Rectal smooth muscle tissue (tissue), 1 donor: ENCODE measurements at regions not wholly inside any gene's neighbourhood (a gene's known extent, or its start where the extent isn't known, plus 50 kb on each side); places are given as distances from the start of the nearest gene placed in this dataset.

ENCODE experiments used
- H3K27ac ChIP-seq: one replicate; pipeline ENCODE4 v1.7.0; 2013; ENCODE audit warnings: low read depth, low read length, inconsistent platforms
- H3K27me3 ChIP-seq: one replicate; pipeline ENCODE4 v1.7.0; 2013; ENCODE audit warnings: low read length; ENCODE audit not compliant: control insufficient read depth, insufficient read depth
- H3K36me3 ChIP-seq: one replicate; pipeline ENCODE4 v1.7.0; 2013; ENCODE audit warnings: low read length; ENCODE audit not compliant: control insufficient read depth, insufficient read depth
- H3K4me1 ChIP-seq: one replicate; pipeline ENCODE4 v1.7.0; 2013; ENCODE audit warnings: low read length; ENCODE audit not compliant: control insufficient read depth, insufficient read depth
- H3K4me3 ChIP-seq: one replicate; pipeline ENCODE4 v1.7.0; 2013; ENCODE audit warnings: low read length
- H3K9ac ChIP-seq: one replicate; pipeline ENCODE4 v1.7.0; 2013; ENCODE audit warnings: low read length

DNA sequence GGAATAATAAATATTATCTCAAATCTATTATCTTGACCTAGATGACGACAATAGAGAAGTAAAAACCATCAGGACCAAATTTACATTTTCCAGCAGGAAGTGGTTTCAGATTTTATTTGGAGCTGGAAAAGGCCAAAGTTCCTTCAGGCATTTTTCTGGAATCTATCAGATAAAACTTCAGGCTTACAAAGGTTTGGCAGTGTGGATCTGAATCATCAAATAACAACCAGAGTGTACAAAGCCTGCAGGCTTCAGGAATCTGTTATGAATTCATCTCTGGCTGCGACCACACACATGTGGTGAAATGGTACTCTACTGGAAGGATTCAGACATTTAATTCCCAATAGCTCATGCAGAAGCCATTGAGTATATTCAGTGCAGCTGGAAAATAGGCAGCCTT, 726.4 kb upstream of the GRAMD2B start:
- H3K36me3 ChIP-seq = no peaks in the 10 kb centered on the region
- H3K4me3 ChIP-seq = no peak overlapping the region
- no peak overlapping the region for H3K9ac ChIP-seq
- H3K27ac ChIP-seq = no peak overlapping the region
- no peaks in the 10 kb centered on the region for H3K4me1 ChIP-seq
- H3K27me3 ChIP-seq = no peaks in the 10 kb centered on the region

DNA sequence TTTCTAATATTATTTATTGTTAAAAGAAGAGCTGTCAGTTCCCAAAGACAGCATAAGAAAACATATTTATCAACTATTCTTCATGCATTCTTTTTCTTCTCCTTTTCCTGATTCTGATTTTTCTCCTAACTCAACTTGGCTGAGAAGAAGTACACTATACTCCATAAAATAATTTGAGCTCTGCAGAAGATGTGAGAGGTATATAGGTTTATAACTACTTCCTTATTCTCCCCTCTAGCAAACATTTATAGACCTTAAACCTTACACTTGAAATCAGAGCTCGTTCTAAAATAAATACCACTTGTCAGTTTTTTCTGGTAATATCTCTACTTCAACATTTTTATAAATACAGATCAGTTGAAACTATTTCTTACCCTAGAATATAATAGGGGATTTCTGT, 724.8 kb upstream of the GRAMD2B start:
- Histone ChIP-seq H3K27me3 (no peaks in the 10 kb centered on the region), H3K4me3 (no peak overlapping the region), H3K27ac (no peak overlapping the region)

GRCh38 chr5:125699860-125700259, 723.3 kb upstream of the GRAMD2B start:
- no peak overlapping the region for H3K27ac ChIP-seq
- H3K36me3 ChIP-seq = no peaks in the 10 kb centered on the region
- H3K27me3 ChIP-seq = no peaks in the 10 kb centered on the region
- no peaks in the 10 kb centered on the region for H3K4me1 ChIP-seq
- no peak overlapping the region for H3K9ac ChIP-seq
- no peak overlapping the region for H3K4me3 ChIP-seq

More for the DNA sequence above, 724.8 kb upstream of the GRAMD2B start:
- H3K4me1 ChIP-seq = no peaks in the 10 kb centered on the region
- H3K9ac ChIP-seq = no peak overlapping the region
- no peaks in the 10 kb centered on the region for H3K36me3 ChIP-seq

- Histone ChIP-seq H3K4me1 (no peaks in the 10 kb centered on the region), H3K27me3 (no peaks in the 10 kb centered on the region), H3K4me3 (no peak overlapping the region), H3K9ac (no peak overlapping the region), H3K27ac (no peak overlapping the region), H3K36me3 (no peaks in the 10 kb centered on the region)
Observed at GRCh38 chr5:125700380-125700861, 722.8 kb upstream of the GRAMD2B start.

DNA sequence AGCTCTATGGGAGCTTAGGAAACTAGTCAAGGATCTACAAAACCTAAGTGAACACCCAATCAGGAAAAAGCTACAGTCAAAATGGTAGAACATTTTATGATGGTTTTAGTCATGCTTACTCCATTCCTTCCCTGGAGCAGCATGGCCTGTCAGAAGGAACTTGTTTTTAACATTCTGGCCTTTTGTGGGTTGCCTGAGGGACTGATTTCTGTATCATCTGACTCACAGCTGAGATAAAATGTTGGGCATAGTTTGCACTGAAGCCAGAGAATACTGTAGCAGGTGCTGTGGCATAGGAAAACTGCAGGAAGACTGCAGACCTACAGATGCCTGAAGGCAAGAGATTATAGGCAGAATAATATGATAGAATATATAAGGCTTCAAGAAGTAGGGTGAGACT, 719.6 kb upstream of the GRAMD2B start:
- Histone ChIP-seq H3K9ac (no peak overlapping the region), H3K27ac (no peak overlapping the region), H3K4me3 (no peak overlapping the region), H3K4me1 (no peaks in the 10 kb centered on the region), H3K36me3 (no peaks in the 10 kb centered on the region), H3K27me3 (no peaks in the 10 kb centered on the region)

DNA sequence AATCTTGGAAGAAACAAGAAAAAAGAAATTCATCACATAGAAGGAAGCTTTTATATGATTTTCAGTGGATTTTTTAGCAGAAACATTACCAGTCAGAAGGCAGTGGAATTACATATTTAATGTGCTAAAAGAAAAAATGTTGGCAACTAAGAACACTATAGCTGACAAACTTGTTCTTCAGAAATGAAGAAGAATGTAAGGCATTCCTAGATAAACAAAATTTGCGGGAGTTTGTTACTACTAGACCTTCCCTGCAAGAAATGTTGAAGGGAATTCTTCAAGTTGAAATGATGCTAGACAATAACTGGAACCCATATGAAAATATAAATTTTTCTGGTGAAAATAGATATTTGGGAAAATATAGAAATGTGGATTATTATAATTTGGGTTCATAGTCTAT, 718.3 kb upstream of the GRAMD2B start:
- H3K9ac ChIP-seq = no peak overlapping the region
- H3K4me1 ChIP-seq = no peaks in the 10 kb centered on the region
- H3K27me3 ChIP-seq = no peaks in the 10 kb centered on the region
- no peak overlapping the region for H3K4me3 ChIP-seq
- H3K27ac ChIP-seq = no peak overlapping the region
- no peaks in the 10 kb centered on the region for H3K36me3 ChIP-seq

GRCh38 chr5:125708583-125708982, 714.6 kb upstream of the GRAMD2B start:
- Histone ChIP-seq H3K36me3 (no peaks in the 10 kb centered on the region), H3K4me3 (no peak overlapping the region), H3K4me1 (no peaks in the 10 kb centered on the region), H3K27me3 (no peaks in the 10 kb centered on the region), H3K27ac (no peak overlapping the region), H3K9ac (no peak overlapping the region)

DNA sequence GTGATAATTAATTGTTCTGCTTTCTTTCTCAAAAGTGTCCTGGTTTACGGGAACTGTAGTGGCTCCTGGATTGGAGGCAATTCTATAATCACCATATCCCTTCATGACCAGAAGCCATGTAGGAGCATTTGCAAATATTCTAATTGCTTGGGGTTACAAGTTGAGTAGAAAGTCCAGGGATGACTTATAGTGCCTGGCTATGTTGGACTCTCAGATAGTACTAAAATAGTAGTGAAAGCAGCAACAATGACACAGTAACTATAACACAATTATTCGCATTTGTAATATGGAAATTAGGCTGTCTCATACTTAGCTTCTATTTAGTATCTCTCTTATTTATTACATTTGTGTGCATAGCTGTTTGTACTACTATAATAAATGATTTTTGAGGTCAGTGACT, 712.5 kb upstream of the GRAMD2B start:
- Histone ChIP-seq H3K36me3 (no peaks in the 10 kb centered on the region), H3K9ac (no peak overlapping the region)

DNA sequence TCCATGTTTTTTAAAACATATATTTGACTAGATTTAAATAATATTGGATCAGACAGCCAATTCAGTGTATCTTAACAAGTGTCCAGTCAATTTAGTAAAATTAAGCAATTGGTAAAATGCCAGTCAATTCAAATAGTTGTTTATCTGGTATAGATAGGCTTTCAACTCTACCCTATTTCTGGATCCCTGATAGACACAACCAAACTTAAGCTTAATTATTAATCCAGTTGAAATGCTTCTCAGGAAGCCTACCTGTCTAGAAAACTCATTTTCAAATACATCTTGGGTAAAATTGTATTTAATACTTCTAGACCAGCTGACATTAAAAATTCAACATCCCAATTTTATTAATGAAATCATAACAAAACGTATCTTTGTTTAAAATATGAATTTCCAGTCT, 710.8 kb upstream of the GRAMD2B start:
- Histone ChIP-seq H3K27me3 (no peaks in the 10 kb centered on the region), H3K9ac (no peak overlapping the region), H3K4me1 (no peaks in the 10 kb centered on the region), H3K4me3 (no peak overlapping the region), H3K36me3 (no peaks in the 10 kb centered on the region), H3K27ac (no peak overlapping the region)

More for the DNA sequence above, 712.5 kb upstream of the GRAMD2B start:
- Histone ChIP-seq H3K27me3 (no peaks in the 10 kb centered on the region), H3K27ac (no peak overlapping the region), H3K4me1 (no peaks in the 10 kb centered on the region), H3K4me3 (no peak overlapping the region)

- H3K4me3 ChIP-seq = no peak overlapping the region
- H3K4me1 ChIP-seq = no peaks in the 10 kb centered on the region
- no peaks in the 10 kb centered on the region for H3K27me3 ChIP-seq
- no peak overlapping the region for H3K27ac ChIP-seq
- H3K36me3 ChIP-seq = no peaks in the 10 kb centered on the region
- no peak overlapping the region for H3K9ac ChIP-seq
Observed at GRCh38 chr5:125713109-125713805, 710.0 kb upstream of the GRAMD2B start.

DNA sequence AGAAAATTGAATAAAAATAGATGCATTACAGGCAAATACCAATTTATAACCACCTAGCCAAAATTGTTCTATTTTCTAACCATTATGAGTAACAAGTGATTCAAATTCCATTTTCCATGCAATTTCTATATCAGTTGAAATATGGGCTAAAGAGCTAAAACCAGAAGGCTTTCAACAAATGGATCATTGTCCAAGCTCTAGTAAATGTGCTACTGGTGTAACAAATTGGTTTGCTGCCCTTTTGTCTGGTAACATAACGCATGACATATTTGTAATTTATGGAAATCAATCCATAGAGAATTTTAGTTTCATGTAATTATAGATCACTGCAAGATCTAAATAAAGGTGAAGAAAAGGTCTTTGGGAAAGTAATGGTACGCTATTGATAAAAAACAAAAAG, 708.0 kb upstream of the GRAMD2B start:
- Histone ChIP-seq H3K36me3 (no peaks in the 10 kb centered on the region), H3K27ac (no peak overlapping the region), H3K27me3 (no peaks in the 10 kb centered on the region), H3K4me1 (no peaks in the 10 kb centered on the region), H3K4me3 (no peak overlapping the region), H3K9ac (no peak overlapping the region)

GRCh38 chr5:125717209-125717608, 706.0 kb upstream of the GRAMD2B start:
- Histone ChIP-seq H3K4me3 (no peak overlapping the region), H3K27me3 (no peaks in the 10 kb centered on the region), H3K27ac (no peak overlapping the region), H3K36me3 (no peaks in the 10 kb centered on the region), H3K9ac (no peak overlapping the region), H3K4me1 (no peaks in the 10 kb centered on the region)

DNA sequence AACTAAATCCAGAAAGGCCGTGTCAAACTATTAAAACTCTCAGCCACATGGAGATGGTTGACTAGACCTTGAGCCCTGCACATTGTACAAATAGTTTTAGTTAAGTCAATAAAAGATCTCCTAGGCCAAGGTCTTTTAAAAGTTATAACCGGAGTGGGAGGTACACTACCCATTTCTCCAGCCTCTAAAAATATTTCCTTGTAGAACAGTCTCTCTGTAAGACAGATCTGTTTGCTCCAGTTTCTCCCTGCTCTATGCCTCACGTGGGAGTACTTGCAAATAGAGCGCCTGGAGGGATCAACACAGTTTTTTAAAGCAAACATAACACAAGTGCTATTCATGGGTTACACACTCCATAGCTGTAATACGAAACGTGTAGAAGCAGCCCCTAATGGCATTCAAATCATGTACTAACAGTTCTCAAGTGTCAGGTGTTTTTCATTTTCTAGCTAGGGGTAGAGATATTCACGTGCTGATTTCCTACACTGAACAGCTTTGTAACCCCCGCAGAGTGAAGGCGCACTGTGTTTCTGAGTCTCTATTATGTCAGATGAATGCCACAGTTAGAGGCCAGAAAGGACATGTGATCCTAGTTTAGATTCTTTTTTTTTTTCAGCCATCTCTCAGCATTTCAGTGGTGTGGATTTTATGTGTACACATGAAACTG, 703.4 kb upstream of the GRAMD2B start:
- no peaks in the 10 kb centered on the region for H3K36me3 ChIP-seq
- no peak overlapping the region for H3K27ac ChIP-seq
- no peaks in the 10 kb centered on the region for H3K27me3 ChIP-seq
- H3K4me1 ChIP-seq = no peaks in the 10 kb centered on the region
- H3K9ac ChIP-seq = no peak overlapping the region
- H3K4me3 ChIP-seq = no peak overlapping the region
